Liver (tissue), 8 donors: ENCODE measurements at regions not wholly inside any gene's neighbourhood (a gene's known extent, or its start where the extent isn't known, plus 50 kb on each side); places are given as distances from the start of the nearest gene placed in this dataset.

Experiments used
- DNase-seq: peaks from one replicate; pipeline ENCODE4 v3.0.0-alpha.2; 2017; ENCODE audit warnings: low spot score
- H3K27ac ChIP-seq, 2 donors: one replicate each; pipeline ENCODE4 v1.7.0; 2013; ENCODE audit warnings: inconsistent platforms in 2 of 2, low read length in 2 of 2, control low read depth in 1 of 2, low read depth in 1 of 2, mild to moderate bottlenecking in 1 of 2
- H3K27me3 ChIP-seq, 4 donors: one replicate each; pipeline versions ENCODE4 v1.6.1 to v1.7.0; 2013; ENCODE audit warnings: low read length in 3 of 4, inconsistent platforms in 1 of 4, mild to moderate bottlenecking in 1 of 4, moderate library complexity in 1 of 4; ENCODE audit not compliant: control insufficient read depth in 4 of 4, insufficient read depth in 4 of 4
- H3K36me3 ChIP-seq, 4 donors: one replicate each; pipeline versions ENCODE4 v1.6.1 to v1.7.0; 2013; ENCODE audit warnings: low read length in 3 of 4, mild to moderate bottlenecking in 3 of 4, low read depth in 1 of 4, moderate library complexity in 1 of 4; ENCODE audit not compliant: control insufficient read depth in 4 of 4, insufficient read depth in 3 of 4
- H3K4me1 ChIP-seq, 4 donors: one replicate each; pipeline versions ENCODE4 v1.6.1 to v1.7.0; 2013; ENCODE audit warnings: low read length in 3 of 4, mild to moderate bottlenecking in 3 of 4, moderate library complexity in 1 of 4; ENCODE audit not compliant: control insufficient read depth in 4 of 4, insufficient read depth in 4 of 4
- H3K4me3 ChIP-seq, 3 donors: one replicate each; pipeline versions ENCODE4 v1.6.1 to v1.7.0; 2013; ENCODE audit warnings: low read length in 3 of 3, control low read depth in 1 of 3, low read depth in 1 of 3, mild to moderate bottlenecking in 1 of 3
- H3K9ac ChIP-seq, 2 donors: one replicate each; pipeline ENCODE4 v1.7.0; 2013; ENCODE audit warnings: low read length in 2 of 2, mild to moderate bottlenecking in 2 of 2, moderate library complexity in 2 of 2, control low read depth in 1 of 2, low read depth in 1 of 2
- H3K9me3 ChIP-seq, 4 donors: one replicate each; pipeline versions ENCODE4 v1.6.1 to v1.7.0; 2013; ENCODE audit warnings: low read length in 3 of 4; ENCODE audit not compliant: control insufficient read depth in 4 of 4
- FOXA1 ChIP-seq: IDR thresholded peaks from 2 replicates; pipeline ENCODE4 v1.6.1; 2016; ENCODE audit warnings: antibody characterized with exemption
- HNF4A ChIP-seq, 2 donors: conservative IDR thresholded peaks; 2 replicates each; pipeline ENCODE4 v1.6.1; 2016; ENCODE audit warnings: antibody characterized with exemption in 2 of 2, mild to moderate bottlenecking in 2 of 2
- HNF4G ChIP-seq: IDR thresholded peaks from 2 replicates; pipeline ENCODE4 v1.6.1; 2016; ENCODE audit warnings: antibody characterized with exemption
- JUND ChIP-seq, 2 donors: IDR thresholded peaks; 2 replicates each; pipeline ENCODE4 v1.6.1; 2016; ENCODE audit warnings: antibody characterized with exemption in 2 of 2
- RAD21 ChIP-seq, 2 donors: IDR thresholded peaks; 2 replicates each; pipeline ENCODE4 v1.6.1; 2016; ENCODE audit warnings: antibody characterized with exemption in 2 of 2, mild to moderate bottlenecking in 2 of 2
- RXRA ChIP-seq, 2 donors: IDR thresholded peaks; 2 replicates each; pipeline ENCODE4 v1.6.1; 2017 to 2018; ENCODE audit warnings: antibody characterized with exemption in 2 of 2, mild to moderate bottlenecking in 1 of 2
- TAF1 ChIP-seq: conservative IDR thresholded peaks from 2 replicates; pipeline ENCODE4 v1.6.1; 2016; ENCODE audit warnings: antibody characterized with exemption, mild to moderate bottlenecking
- YY1 ChIP-seq: IDR thresholded peaks from 2 replicates; pipeline ENCODE4 v1.6.1; 2016; ENCODE audit warnings: antibody characterized with exemption, mild to moderate bottlenecking
- WGBS: extraction: QIAGEN DNeasy Blood & Tissue Kit; methylation state at CpG from one replicate; pipeline ENCODE4 v1.1.7; 2013; 5-methylcytosine and 5-hydroxymethylcytosine counted together
- TF ChIP-seq, protein P1 (sequence below): fragments of 150-350 bp; IDR thresholded peaks from 2 replicates; pipeline ENCODE4 v1.5.1; 2017; ENCODE audit warnings: improper control_type of control experiment, low read depth, low read length; ENCODE audit not compliant: missing input control
- TF ChIP-seq, protein P2 (sequence below): IDR thresholded peaks from 2 replicates; pipeline ENCODE4 v1.6.1; 2016; ENCODE audit warnings: antibody characterized with exemption
- TF ChIP-seq, protein P3 (sequence below): IDR thresholded peaks from 2 replicates; pipeline ENCODE4 v1.6.1; 2016; ENCODE audit warnings: antibody characterized with exemption
- TF ChIP-seq, protein P4 (sequence below): IDR thresholded peaks from 2 replicates; pipeline ENCODE4 v1.6.1; 2016; ENCODE audit warnings: antibody characterized with exemption, mild to moderate bottlenecking
- donor health status: healthy.
- donor health status: healthy.
- donor health status: healthy.
- donor health status: healthy.
- donor health status: healthy.

DNA sequence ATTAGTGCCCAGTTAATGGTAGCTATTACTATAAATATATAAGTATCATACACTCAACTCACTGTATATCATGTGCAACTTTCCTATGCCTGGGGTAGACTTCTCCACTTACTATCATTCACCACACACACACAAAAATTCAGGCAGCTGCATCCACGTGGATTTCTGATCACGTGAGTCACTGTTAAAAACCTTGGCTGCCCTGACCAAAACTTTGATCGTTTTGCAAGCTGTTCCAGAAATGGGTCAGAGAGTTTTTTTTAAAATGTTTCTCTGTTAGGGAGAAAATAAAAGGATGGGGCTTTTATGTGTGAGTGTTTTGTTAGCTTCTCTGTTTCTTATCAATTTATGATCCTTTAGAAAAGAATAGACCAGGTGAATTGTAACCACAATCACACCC, 198.2 kb upstream of the CNOT2 start:
- Histone ChIP-seq H3K9ac (no peak overlapping the region), H3K27me3 (no peaks in the 10 kb centered on the region), H3K36me3 (no peaks in the 10 kb centered on the region), H3K4me3 (no peak overlapping the region), H3K4me1 (peaks cover 0 to 4% (median 0%) of the 10 kb centered on the region in 4 donors), H3K9me3 (no peaks in the 10 kb centered on the region), H3K27ac (no peak overlapping the region)
- WGBS: 48% methylated on average over 3 of the region's 3 CpGs
- TF ChIP-seq HNF4G (no peak), JUND (IDR thresholded peaks at IDR 0.05) (peak in 1 of 2 donors; percentile 31), FOXA1 (no peak), HNF4A (conservative IDR thresholded peaks at IDR 0.05) (peak in 1 of 2 donors; percentile 46), RAD21 (IDR thresholded peaks at IDR 0.05) (peak in 1 of 2 donors; percentile 17), TAF1 (no peak), RXRA (IDR thresholded peaks at IDR 0.05) (peak in 1 of 2 donors; percentile 46)
- TF ChIP-seq, protein P1, sequence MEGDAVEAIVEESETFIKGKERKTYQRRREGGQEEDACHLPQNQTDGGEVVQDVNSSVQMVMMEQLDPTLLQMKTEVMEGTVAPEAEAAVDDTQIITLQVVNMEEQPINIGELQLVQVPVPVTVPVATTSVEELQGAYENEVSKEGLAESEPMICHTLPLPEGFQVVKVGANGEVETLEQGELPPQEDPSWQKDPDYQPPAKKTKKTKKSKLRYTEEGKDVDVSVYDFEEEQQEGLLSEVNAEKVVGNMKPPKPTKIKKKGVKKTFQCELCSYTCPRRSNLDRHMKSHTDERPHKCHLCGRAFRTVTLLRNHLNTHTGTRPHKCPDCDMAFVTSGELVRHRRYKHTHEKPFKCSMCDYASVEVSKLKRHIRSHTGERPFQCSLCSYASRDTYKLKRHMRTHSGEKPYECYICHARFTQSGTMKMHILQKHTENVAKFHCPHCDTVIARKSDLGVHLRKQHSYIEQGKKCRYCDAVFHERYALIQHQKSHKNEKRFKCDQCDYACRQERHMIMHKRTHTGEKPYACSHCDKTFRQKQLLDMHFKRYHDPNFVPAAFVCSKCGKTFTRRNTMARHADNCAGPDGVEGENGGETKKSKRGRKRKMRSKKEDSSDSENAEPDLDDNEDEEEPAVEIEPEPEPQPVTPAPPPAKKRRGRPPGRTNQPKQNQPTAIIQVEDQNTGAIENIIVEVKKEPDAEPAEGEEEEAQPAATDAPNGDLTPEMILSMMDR: no peak
- TF ChIP-seq, protein P2, sequence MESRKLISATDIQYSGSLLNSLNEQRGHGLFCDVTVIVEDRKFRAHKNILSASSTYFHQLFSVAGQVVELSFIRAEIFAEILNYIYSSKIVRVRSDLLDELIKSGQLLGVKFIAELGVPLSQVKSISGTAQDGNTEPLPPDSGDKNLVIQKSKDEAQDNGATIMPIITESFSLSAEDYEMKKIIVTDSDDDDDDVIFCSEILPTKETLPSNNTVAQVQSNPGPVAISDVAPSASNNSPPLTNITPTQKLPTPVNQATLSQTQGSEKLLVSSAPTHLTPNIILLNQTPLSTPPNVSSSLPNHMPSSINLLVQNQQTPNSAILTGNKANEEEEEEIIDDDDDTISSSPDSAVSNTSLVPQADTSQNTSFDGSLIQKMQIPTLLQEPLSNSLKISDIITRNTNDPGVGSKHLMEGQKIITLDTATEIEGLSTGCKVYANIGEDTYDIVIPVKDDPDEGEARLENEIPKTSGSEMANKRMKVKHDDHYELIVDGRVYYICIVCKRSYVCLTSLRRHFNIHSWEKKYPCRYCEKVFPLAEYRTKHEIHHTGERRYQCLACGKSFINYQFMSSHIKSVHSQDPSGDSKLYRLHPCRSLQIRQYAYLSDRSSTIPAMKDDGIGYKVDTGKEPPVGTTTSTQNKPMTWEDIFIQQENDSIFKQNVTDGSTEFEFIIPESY: no peak
- TF ChIP-seq, protein P3, sequence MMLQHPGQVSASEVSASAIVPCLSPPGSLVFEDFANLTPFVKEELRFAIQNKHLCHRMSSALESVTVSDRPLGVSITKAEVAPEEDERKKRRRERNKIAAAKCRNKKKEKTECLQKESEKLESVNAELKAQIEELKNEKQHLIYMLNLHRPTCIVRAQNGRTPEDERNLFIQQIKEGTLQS: no peak
- TF ChIP-seq, protein P4, sequence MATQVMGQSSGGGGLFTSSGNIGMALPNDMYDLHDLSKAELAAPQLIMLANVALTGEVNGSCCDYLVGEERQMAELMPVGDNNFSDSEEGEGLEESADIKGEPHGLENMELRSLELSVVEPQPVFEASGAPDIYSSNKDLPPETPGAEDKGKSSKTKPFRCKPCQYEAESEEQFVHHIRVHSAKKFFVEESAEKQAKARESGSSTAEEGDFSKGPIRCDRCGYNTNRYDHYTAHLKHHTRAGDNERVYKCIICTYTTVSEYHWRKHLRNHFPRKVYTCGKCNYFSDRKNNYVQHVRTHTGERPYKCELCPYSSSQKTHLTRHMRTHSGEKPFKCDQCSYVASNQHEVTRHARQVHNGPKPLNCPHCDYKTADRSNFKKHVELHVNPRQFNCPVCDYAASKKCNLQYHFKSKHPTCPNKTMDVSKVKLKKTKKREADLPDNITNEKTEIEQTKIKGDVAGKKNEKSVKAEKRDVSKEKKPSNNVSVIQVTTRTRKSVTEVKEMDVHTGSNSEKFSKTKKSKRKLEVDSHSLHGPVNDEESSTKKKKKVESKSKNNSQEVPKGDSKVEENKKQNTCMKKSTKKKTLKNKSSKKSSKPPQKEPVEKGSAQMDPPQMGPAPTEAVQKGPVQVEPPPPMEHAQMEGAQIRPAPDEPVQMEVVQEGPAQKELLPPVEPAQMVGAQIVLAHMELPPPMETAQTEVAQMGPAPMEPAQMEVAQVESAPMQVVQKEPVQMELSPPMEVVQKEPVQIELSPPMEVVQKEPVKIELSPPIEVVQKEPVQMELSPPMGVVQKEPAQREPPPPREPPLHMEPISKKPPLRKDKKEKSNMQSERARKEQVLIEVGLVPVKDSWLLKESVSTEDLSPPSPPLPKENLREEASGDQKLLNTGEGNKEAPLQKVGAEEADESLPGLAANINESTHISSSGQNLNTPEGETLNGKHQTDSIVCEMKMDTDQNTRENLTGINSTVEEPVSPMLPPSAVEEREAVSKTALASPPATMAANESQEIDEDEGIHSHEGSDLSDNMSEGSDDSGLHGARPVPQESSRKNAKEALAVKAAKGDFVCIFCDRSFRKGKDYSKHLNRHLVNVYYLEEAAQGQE: no peak
- DNase-seq: no peak

DNA sequence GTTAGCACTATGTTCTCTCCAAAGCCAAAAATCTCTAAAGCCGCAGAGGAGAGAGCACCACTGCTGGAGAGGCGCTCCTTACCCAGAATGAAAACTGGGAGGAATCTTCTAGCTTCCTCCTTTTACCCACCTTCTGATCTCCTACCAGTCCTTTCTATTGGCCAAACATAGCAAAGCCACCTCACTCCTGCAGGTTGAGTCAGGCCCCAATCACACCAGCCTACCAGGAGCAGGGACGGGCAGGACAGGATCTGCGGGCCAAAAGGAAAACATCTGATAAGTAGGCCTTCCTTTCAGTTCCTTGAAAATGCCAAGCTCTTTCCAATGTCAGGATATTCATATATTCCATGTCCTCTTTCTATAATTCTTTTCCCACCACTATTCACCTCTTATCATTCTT, 197.7 kb upstream of the CNOT2 start:
- 83% methylated on average over 4 of the region's 4 CpGs for WGBS
- no peak overlapping the region for H3K9ac ChIP-seq

More for the DNA sequence above, 197.7 kb upstream of the CNOT2 start:
- Histone ChIP-seq H3K27me3 (no peaks in the 10 kb centered on the region), H3K9me3 (no peaks in the 10 kb centered on the region), H3K27ac (no peak overlapping the region), H3K36me3 (no peaks in the 10 kb centered on the region), H3K4me1 (peaks cover 0 to 4% (median 0%) of the 10 kb centered on the region in 4 donors), H3K4me3 (no peak overlapping the region)
- no peak for DNase-seq
- TF ChIP-seq, protein P4: no peak
- TF ChIP-seq YY1 (no peak), HNF4A (conservative IDR thresholded peaks at IDR 0.05) (no peak), RXRA (IDR thresholded peaks at IDR 0.05) (no peak)
